ENCODE measurements at regions not wholly inside any gene's neighbourhood (a gene's known extent, or its start where the extent isn't known, plus 50 kb on each side); places are given as distances from the start of the nearest gene placed in this dataset.

DNA sequence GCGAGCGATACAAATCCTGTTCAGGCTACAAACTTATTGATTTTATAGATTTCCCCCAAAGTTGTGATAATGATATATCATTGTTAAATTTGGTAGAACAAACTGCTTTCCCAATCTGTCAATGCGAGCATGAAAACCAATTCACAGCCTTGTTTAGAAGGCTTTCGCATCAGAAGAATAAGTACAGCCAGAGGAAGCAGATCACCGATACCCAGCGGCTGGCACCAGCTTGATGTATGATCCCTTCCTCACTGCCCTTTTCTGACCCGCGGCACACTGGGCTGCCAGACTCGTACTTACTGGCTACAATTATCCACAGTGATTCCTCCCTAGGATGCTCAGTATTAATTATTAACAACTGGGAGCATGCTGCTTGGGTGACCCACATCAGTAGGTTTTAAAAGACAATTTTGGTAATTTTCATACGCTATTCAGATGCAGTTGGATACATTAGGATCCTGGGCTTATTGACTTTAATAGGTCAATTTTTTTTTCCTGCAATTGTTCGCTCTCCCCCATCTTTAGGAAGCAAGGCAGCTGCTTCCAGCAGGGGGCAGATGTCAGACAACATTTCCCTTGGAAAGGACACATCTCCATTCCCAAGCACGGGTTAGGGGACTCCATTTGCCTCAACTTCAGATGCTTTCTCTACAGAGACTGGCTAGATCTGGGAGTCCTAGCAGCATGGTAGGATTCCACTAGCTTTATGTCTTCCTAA is 582.7 kb upstream of the PSMD7 start:
- H3K9me3 Mint-ChIP-seq, result no peaks in the 10 kb centered on the region

DNA sequence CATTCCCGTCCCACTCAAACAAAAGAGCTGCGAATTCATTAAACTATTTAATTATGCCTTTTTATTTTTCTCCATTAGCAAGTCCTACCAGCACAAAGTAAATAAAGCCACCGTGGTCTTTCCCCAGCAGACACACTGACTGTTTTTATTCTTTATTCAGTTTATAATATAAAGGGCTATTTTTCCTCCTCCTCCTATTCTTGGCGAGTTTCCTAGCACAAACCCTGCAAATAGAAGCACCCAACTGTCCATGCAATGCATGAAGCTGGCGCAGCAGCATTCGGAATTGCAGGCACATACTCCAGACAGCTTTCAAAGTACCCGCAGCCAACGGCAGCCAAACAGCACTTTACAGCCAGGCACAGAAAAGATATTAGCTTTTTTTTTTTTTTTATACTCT is 583.4 kb upstream of the PSMD7 start:
- no peak for DNase-seq (ENCODE audit: low spot score)
- no peak overlapping the region for H3K4me3 Mint-ChIP-seq
- no peaks in the 10 kb centered on the region for H3K27me3 Mint-ChIP-seq (ENCODE audit: low read depth)
- H3K27ac Mint-ChIP-seq, result no peak overlapping the region
- H3K9me3 Mint-ChIP-seq, result no peaks in the 10 kb centered on the region
- H3K36me3 Mint-ChIP-seq (ENCODE audit: low read depth), result no peaks in the 10 kb centered on the region
- no peaks in the 10 kb centered on the region for H3K4me1 Mint-ChIP-seq (ENCODE audit: low read depth)

More for the DNA sequence above, 582.7 kb upstream of the PSMD7 start:
- H3K36me3 Mint-ChIP-seq (ENCODE audit: low read depth), result no peaks in the 10 kb centered on the region
- H3K27ac Mint-ChIP-seq, result no peak overlapping the region
- no peaks in the 10 kb centered on the region for H3K27me3 Mint-ChIP-seq (ENCODE audit: low read depth)
- no peak for DNase-seq (ENCODE audit: low spot score)
- no peak overlapping the region for H3K4me3 Mint-ChIP-seq
- no peaks in the 10 kb centered on the region for H3K4me1 Mint-ChIP-seq (ENCODE audit: low read depth)

DNA sequence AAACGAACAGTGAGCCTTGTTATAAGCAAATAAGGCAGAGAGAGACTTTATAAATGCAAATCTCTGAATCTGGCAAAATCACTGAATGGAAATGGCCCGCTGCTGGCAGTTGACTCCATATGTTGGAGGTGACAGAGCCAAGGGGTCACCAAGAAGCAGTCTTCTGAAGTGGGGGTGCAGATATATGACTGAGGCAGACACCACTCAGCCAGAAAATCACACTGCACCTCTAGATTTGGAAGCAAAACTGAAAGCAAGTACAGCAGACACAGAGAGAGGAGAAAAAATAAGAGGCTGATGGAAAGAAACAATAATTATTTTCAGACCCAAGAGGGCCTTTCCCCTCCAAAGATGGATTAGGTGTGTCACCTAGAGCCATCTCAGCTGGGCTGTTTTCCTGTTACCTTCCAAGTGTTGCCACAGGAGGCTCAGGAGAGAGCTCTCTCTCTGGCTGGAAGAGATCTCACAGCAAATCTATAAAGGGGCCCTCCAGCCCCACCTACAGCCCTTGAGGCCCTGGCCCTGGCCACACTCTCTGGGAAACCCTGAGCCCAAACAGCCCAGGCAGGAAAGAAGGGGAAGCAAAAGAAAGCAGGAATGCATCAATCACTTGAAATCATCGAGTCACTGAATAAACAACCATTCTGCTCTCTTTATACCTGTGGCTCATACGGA is 585.1 kb upstream of the PSMD7 start:
- Mint-ChIP-seq H3K36me3 (ENCODE audit: low read depth) (no peaks in the 10 kb centered on the region), H3K27ac (no peak overlapping the region), H3K9me3 (no peaks in the 10 kb centered on the region), H3K4me3 (no peak overlapping the region), H3K27me3 (ENCODE audit: low read depth) (no peaks in the 10 kb centered on the region), H3K4me1 (ENCODE audit: low read depth) (no peaks in the 10 kb centered on the region)
- DNase-seq (ENCODE audit: low spot score), result no peak

DNA sequence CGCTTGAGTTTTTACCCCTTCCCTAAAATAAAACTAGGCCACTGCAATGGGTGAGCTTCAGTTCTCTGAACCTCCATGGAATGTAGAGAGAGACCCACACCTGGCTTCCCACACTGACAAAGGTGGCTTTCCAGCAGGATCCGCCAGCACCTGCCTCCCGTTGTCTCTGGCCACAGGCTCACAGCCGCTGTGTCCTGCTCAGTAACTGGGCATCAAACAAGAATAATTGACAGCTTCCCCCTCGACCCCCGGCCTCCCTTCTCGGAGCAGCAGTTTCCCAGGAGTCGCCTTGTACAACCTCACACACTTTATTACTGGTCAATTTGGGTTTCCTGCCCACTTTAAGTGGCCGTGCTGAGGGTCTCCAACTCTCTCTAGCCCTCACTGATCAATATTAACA is 586.1 kb upstream of the PSMD7 start:
- no peaks in the 10 kb centered on the region for H3K4me1 Mint-ChIP-seq (ENCODE audit: low read depth)
- H3K4me3 Mint-ChIP-seq, result no peak overlapping the region
- DNase-seq (ENCODE audit: low spot score), result no peak
- H3K9me3 Mint-ChIP-seq, result no peaks in the 10 kb centered on the region
- no peak overlapping the region for H3K27ac Mint-ChIP-seq
- no peaks in the 10 kb centered on the region for H3K36me3 Mint-ChIP-seq (ENCODE audit: low read depth)
- no peaks in the 10 kb centered on the region for H3K27me3 Mint-ChIP-seq (ENCODE audit: low read depth)

DNA sequence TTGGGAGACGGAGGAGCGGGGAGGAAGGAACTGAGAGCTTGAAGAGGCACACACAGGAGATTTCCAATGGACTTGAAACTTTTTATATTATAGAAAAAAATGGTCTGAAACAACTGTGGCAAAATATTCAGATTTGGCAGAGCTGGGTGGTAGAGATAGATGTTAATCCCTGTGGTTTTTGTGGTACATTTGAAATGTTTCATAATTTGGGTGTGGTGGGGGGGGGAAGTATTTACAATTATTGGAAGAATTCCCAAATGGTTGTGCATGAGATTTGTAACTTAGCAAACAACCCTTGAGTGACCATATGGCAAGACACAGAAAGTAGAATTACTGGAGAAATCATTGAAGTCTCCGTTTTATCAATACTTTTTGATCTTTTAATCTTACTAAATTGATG is 588.8 kb upstream of the PSMD7 start:
- H3K27ac Mint-ChIP-seq, result no peak overlapping the region
- H3K4me3 Mint-ChIP-seq, result no peak overlapping the region
- H3K9me3 Mint-ChIP-seq, result no peaks in the 10 kb centered on the region
- no peak for DNase-seq (ENCODE audit: low spot score)
- no peaks in the 10 kb centered on the region for H3K4me1 Mint-ChIP-seq (ENCODE audit: low read depth)
- no peaks in the 10 kb centered on the region for H3K36me3 Mint-ChIP-seq (ENCODE audit: low read depth)
- no peaks in the 10 kb centered on the region for H3K27me3 Mint-ChIP-seq (ENCODE audit: low read depth)

DNA sequence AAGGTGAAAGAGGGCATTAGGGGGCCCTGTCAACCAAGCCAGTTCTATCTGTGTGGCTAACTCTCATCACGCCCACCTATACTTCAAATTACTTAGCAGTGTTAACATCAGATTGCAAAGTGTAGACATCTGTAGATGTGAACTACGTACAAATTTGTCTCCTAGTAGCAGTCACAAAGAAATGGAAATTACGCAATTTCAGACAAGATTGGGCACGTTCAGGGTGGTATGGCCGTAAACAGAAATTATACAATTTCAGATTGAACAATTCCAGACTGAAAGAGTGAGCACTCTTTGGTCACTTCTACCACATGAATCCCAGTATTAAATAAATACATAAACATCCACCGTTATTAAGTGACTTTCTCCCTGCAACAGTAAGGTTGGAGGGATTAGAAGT is 592.7 kb upstream of the PSMD7 start:
- Mint-ChIP-seq H3K9me3 (no peaks in the 10 kb centered on the region), H3K4me3 (no peak overlapping the region), H3K27me3 (ENCODE audit: low read depth) (no peaks in the 10 kb centered on the region), H3K27ac (no peak overlapping the region), H3K4me1 (ENCODE audit: low read depth) (no peaks in the 10 kb centered on the region), H3K36me3 (ENCODE audit: low read depth) (no peaks in the 10 kb centered on the region)
- no peak for DNase-seq (ENCODE audit: low spot score)

DNA sequence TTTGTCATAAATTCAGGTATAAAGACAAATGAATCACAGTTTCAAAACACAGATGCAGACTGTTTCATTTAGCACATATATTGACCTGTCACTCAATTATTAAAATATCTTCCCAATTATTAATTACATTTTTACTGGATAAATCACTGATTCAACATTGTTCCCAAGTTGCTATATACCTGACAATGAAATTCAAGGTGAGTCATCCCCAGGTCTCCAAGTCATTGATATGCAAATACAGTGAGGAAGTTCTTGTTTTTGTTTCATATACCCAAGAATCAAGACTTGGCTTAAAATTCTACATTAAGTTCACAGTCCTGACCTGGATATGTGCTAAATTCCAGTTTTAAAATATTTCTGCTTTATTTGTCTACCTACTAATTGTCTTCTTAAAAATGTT is 599.3 kb upstream of the PSMD7 start:
- no peak overlapping the region for H3K27ac Mint-ChIP-seq
- H3K36me3 Mint-ChIP-seq (ENCODE audit: low read depth), result no peaks in the 10 kb centered on the region
- no peaks in the 10 kb centered on the region for H3K4me1 Mint-ChIP-seq (ENCODE audit: low read depth)
- no peak overlapping the region for H3K4me3 Mint-ChIP-seq
- H3K9me3 Mint-ChIP-seq, result no peaks in the 10 kb centered on the region
- DNase-seq (ENCODE audit: low spot score), result no peak
- no peaks in the 10 kb centered on the region for H3K27me3 Mint-ChIP-seq (ENCODE audit: low read depth)

DNA sequence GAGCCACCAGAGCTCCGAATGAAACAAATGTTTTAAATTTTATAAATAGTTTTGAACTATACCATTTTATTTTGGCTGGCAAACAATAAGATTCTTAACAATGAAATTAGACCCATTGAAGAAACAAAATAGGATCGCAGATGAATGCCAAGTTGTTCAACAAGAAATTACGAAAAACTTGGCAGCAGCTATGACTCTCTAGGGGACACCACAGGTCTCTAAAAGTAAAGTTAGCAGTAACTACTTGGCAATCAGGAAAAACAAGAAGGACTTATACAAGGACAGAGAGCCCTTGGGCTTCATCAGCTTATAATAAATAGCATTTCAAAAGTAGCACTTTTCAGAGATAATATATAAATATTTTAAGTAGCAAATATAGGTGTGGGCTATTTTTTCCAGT is 603.8 kb upstream of the PSMD7 start:
- peaks cover 7% of the 10 kb centered on the region for H3K9me3 Mint-ChIP-seq
- no peaks in the 10 kb centered on the region for H3K36me3 Mint-ChIP-seq (ENCODE audit: low read depth)
- no peak overlapping the region for H3K4me3 Mint-ChIP-seq
- no peaks in the 10 kb centered on the region for H3K4me1 Mint-ChIP-seq (ENCODE audit: low read depth)
- DNase-seq (ENCODE audit: low spot score), result no peak
- no peaks in the 10 kb centered on the region for H3K27me3 Mint-ChIP-seq (ENCODE audit: low read depth)
- H3K27ac Mint-ChIP-seq, result no peak overlapping the region

DNA sequence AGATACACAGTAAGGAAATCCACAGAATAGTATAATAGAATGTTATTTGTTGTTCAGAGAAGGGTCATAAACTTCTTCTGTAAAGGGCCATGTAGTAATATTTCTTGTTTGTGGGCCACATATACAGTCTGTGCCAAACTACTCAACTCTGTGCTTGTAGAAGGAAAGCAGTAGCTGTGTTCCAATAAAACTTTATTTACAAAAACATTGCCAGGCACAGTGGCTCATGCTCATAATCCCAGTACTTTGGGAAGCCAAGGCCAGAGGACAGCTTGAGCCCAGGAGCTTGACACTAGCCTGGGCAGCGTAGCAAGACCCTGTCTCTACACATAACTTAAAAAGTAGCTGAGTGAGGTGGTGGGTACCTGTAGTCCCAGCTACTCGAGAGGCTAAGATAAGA is 612.8 kb upstream of the PSMD7 start:
- no peak overlapping the region for H3K4me3 Mint-ChIP-seq
- H3K4me1 Mint-ChIP-seq (ENCODE audit: low read depth), result no peaks in the 10 kb centered on the region
- H3K27me3 Mint-ChIP-seq (ENCODE audit: low read depth), result no peaks in the 10 kb centered on the region
- no peak for DNase-seq (ENCODE audit: low spot score)
- H3K36me3 Mint-ChIP-seq (ENCODE audit: low read depth), result no peaks in the 10 kb centered on the region
- H3K27ac Mint-ChIP-seq, result no peak overlapping the region
- H3K9me3 Mint-ChIP-seq, result peaks cover 4% of the 10 kb centered on the region

DNA sequence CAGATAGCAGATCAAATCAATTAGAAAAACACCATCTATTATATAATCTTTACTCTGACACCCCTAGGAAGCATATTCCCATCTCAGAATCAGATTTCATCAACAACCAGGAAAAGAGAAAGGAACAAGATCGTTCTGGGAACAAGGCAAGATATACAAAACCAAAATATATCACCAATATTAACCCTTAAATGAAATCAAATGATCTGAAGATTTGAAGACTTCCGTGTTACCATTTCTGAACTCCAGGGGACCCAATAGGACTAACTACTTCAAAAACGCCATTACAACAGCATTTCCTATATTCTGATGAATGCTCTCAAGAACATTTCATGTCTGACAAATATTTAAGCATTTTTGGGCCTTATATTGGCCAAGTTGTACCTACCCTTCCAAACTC is 624.2 kb upstream of the ZFHX3 start:
- no peak overlapping the region for H3K4me3 Mint-ChIP-seq
- H3K27ac Mint-ChIP-seq, result no peak overlapping the region
- H3K27me3 Mint-ChIP-seq (ENCODE audit: low read depth), result no peaks in the 10 kb centered on the region
- no peak for DNase-seq (ENCODE audit: low spot score)
- no peaks in the 10 kb centered on the region for H3K4me1 Mint-ChIP-seq (ENCODE audit: low read depth)
- H3K9me3 Mint-ChIP-seq, result peaks cover 8% of the 10 kb centered on the region
- H3K36me3 Mint-ChIP-seq (ENCODE audit: low read depth), result no peaks in the 10 kb centered on the region

DNA sequence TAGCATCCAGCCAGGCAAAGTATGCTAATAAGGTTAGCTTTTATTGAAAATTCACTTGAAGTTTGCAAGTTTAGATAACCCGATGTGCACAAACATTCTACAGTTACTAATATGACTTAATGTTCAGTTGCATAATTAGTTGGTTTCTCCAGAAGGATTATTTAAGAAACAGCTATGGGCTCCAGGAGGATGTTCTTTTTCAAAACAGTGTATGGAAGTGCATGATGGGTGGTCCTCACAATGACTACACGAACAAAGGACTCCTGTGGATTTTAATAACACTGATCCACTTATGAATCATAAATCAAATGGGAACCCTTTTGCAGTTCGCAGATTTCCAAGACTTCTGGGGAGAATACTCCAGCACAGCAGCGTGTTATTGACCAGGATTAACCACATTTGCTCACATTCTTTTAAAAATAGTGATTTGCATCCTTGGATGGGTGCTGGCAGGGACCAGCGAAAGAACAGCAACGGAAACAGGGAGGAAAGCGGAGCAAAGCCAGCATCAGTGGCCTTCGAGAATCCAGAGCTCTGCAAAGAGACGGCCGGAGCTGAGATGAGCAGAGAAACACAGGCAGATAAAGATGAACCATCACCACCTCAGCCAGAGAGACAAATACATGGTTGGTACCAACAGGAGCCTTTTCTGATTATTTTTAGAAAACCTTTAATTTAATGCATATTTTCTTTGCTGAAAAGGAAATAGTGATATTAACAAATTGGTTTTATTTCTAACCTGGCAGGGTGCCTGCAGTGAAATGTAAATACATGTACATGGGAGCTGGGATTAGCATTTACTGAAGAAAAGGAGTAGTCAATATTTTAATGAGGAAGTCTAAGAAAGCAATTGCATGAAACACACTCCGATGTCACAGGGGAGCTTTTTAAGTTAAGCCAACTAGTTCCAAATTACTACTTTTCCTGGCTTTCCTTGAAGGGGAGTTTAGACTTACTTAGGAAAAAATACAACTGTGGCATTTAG is 623.2 kb upstream of the ZFHX3 start:
- H3K4me1 Mint-ChIP-seq (ENCODE audit: low read depth), result no peaks in the 10 kb centered on the region
- H3K9me3 Mint-ChIP-seq, result peaks cover 7% of the 10 kb centered on the region
- no peaks in the 10 kb centered on the region for H3K27me3 Mint-ChIP-seq (ENCODE audit: low read depth)
- no peak overlapping the region for H3K4me3 Mint-ChIP-seq
- H3K27ac Mint-ChIP-seq, result no peak overlapping the region
- no peaks in the 10 kb centered on the region for H3K36me3 Mint-ChIP-seq (ENCODE audit: low read depth)
- no peak for DNase-seq (ENCODE audit: low spot score)

DNA sequence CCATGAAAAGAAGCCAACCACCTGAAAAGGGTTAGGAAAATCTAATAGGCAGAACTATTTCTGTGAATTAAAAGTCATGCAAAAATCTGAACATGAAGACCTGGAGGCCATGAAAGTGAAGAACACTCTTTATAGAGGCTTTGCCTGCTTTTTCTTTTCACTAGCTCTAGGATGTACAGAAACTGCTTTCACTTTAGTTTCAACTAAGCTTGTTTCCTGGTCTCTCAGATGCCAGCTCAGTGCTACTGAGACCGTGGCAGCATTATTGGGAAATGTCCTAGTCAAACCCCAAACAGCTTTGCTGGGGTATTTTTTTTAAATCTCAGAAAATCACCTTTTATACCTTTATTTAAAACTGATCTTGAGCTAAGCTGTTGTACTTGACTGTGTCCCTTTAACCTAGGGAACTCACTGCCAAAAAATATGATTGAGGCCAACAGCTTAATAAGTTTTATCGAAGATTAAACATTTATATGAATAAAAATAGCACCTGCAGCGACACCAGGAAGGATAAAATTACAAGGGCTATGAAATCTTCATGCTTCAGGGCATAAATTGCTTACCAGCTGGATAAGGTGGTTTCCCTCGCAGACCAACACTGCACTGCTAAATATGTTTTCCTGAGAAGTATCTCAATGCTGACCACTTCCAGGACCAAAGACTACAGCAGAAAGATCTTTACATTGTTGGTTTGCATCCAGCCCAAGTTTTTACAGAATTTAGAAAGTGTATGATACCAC is 621.8 kb upstream of the ZFHX3 start:
- Mint-ChIP-seq H3K4me1 (ENCODE audit: low read depth) (no peaks in the 10 kb centered on the region), H3K4me3 (no peak overlapping the region), H3K9me3 (peaks cover 7% of the 10 kb centered on the region), H3K36me3 (ENCODE audit: low read depth) (no peaks in the 10 kb centered on the region), H3K27ac (no peak overlapping the region), H3K27me3 (ENCODE audit: low read depth) (no peaks in the 10 kb centered on the region)
- DNase-seq (ENCODE audit: low spot score), result no peak

DNA sequence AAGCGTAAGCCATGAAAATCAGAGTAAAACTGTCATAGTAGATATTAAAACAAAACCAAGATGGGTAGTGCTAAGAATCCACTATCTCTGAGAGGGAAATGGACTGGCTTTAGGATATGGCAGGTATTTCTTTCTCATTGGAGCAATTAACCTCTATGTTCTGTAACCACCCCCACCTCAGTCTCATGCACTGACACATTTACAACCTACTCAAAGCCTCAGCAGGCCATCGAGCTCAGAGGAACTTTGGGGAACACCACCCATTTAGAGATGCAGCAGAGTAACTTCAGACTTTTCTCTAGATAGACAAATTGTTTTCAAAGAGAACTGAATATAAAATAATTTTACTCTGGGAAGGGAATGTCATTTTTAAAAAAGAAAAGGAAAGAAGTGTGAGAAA is 615.8 kb upstream of the ZFHX3 start:
- Mint-ChIP-seq H3K27me3 (ENCODE audit: low read depth) (no peaks in the 10 kb centered on the region), H3K9me3 (peaks cover 10% of the 10 kb centered on the region), H3K4me3 (no peak overlapping the region), H3K36me3 (ENCODE audit: low read depth) (no peaks in the 10 kb centered on the region), H3K27ac (no peak overlapping the region), H3K4me1 (ENCODE audit: low read depth) (no peaks in the 10 kb centered on the region)
- DNase-seq (ENCODE audit: low spot score), result no peak
